ENCODE measurements at regions not wholly inside any gene's neighbourhood (a gene's known extent, or its start where the extent isn't known, plus 50 kb on each side); places are given as distances from the start of the nearest gene placed in this dataset.

GRCh38 chr12:102757154-102757881, 159.7 kb downstream of the PAH start:
- TF ChIP-seq CTCF (IDR thresholded peaks at IDR 0.05), result no peak
- no peak for TF ChIP-seq EP300 (IDR thresholded peaks at IDR 0.05)
- no peak for TF ChIP-seq POLR2A (IDR thresholded peaks at IDR 0.05)

Measured in gastroesophageal sphincter (tissue), 3 donors.